HG03108 (cell line): ENCODE measurements at regions not wholly inside any gene's neighbourhood (a gene's known extent, or its start where the extent isn't known, plus 50 kb on each side); places are given as distances from the start of the nearest gene placed in this dataset.
"Not testable (repeated sequence)": the region's sequence is repeated elsewhere in the genome, so short reads cannot be mapped to it uniquely, and the experiment has no call there.

Source experiments
- ATAC-seq: cut with Tn5 transposase; IDR thresholded peaks from one replicate; pipeline ENCODE4 v1.9.1; 2021; ENCODE audit warnings: moderate library complexity; ENCODE audit not compliant: unreplicated experiment

DNA sequence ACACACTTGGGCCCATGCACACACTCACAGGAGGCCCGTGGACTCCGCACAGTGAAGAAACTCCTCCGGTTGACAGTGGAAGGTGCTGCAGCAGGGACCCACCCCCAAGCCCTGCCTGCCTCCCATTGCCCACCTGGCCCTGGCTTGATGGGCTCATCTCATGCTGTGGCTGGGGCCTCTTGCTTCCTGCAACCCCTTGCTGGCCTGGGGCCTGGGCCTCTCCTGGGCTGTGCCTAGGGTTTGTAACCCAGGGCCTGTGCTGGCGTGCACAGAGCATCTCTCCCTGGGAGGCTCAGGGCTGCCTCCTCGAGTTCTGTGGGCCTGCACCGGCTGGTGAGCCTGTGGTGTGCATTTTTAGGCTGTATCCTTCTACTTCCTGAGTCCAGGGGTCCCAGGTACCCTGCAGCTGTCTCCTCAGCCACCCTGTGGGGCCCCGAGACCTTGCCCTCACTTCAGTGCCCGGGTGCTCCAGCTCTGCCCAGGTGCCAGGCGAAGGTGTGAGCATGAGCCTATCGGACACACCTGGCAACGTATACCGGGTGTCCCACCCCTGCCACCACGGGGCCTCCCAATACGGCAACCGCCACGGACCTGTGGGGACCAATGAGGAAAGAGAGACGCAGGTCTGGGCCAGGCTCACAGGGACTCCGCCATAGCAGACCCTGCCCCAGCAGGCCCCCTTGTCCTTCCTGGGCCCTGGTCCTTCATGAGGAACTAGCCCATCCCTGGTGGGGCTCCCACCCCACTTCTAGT is 158.3 kb upstream of the POTEB2 start:
- not testable (repeated sequence) for ATAC-seq

- not testable (repeated sequence) for ATAC-seq
These were observed 152.1 kb upstream of the POTEB2 start for GRCh38 chr15:21018176-21018575.

DNA sequence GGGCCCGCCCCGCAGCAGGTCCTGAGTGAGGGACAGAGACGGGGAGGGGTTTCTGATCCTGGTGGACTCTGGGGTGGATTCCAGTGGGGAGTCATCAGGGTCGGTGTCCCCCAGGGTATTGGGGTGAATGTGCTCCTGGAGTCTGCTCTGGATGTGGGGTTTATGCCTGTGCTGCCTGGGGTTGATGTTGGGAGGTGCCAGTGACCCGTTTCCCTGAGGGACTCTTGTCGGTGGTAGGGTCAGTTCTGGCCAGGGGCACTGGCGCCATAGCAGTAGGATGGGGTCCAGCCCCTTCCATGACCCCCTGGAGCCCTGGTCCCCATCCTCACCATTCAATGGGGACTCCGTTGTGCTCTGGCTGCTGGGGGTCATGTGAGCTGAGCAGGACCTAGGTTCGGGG is 151.2 kb upstream of the POTEB2 start:
- not testable (repeated sequence) for ATAC-seq

DNA sequence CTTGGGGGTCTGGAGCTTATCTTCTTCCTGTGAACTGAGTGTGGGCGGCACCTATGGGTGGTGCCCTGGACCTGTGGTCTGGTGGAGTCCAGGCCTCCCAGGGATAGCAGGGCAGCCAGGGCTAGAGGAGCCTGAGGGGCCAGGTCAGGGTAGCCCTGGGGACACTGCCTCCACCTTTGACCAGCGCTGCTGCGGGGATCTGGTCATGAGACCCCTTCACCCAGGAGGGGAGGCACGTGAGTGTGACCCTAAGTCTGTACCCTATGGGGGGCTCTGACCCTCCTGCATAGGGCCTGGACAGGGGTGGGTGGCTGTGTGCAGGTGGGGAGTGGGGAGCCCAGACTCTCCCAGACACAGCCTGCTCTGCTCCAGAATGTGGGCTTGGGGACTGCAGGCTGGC is 150.5 kb upstream of the POTEB2 start:
- ATAC-seq: not testable (repeated sequence)

DNA sequence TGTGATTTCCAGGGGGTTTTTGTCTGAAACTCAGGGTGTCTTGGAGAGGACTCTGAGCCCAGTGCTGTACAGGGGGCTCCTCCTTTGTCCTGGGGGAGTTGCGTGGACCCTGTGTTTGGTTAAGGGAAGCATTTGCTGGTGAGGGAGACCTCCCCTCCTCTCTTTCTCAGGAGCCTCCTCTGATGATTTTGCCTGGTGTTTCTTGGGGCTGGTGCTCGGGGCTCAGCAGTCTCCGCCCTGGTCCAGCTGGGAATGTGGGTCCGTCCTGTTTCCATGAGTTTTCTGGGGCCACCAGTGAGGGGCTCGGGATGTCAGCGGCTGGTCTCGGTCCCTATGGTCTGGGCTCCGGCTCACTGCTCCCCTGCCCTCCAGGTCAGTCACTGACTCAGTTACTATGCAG is 149.1 kb upstream of the POTEB2 start:
- ATAC-seq: not testable (repeated sequence)

DNA sequence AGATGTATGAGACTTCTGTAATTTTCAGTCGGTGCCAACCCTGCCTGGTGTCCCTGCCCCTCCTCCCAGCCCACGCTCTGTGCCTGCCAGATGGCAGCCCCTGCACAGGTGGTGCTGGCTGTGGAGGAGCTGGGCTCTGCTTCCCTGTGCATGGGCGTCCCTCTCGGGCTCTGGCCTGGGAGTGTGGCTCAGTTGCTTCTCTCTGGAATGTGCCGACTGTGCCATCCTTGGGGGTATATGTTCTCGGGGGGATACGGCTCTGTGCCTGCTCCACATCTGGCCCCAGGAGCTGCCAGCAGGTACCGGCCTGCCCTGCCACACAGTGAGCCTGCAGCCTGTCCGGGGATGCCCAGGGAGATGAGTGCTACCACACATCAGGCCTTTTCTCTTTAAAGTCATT is 147.2 kb upstream of the POTEB2 start:
- not testable (repeated sequence) for ATAC-seq

DNA sequence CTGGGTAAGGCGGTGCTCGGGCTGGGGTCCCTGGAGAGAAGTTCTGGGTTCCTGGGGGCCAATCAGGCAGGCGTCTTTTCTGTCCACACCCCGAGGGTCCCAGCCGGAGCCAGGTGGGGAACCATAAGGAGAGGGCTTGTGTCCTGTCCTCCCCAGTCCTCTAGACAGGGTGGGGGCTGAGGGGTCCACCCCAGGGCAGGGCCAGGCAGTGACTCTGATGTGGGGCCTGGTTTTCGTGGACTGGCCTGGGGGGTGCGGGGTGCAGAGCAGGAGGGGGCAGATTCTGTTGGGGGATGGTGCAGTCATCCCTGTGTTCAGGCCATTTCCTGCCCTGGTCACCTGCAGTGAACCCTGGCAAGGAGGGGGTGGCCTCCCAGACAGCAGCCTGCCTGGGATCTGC is 143.5 kb upstream of the POTEB2 start:
- not testable (repeated sequence) for ATAC-seq

DNA sequence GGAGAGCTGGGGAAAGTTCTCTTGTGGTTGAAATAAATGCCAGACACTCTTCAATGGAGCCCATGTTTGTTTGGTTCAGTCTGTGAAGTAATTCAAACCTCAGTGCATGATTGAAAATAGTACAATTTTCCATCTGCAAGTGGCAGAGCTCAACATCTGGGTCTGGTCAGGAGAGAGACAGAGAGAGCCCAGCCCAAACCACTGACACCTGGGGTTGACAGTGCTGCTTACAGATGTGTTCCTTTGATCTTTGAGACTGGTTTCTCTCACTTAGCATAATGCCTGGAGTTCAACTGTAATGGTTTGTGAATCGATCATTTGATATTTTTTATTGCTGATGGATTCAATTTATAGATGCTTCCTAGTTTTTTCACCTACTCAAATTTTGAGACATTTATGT is 137.3 kb upstream of the POTEB2 start:
- ATAC-seq: not testable (repeated sequence)

GRCh38 chr15:21001950-21002349 is 135.8 kb upstream of the POTEB2 start:
- ATAC-seq: not testable (repeated sequence)

- not testable (repeated sequence) for ATAC-seq
These were observed 125.6 kb upstream of the POTEB2 start for GRCh38 chr15:20991691-20992090.

GRCh38 chr15:20991253-20991652 is 125.1 kb upstream of the POTEB2 start:
- ATAC-seq: not testable (repeated sequence)

DNA sequence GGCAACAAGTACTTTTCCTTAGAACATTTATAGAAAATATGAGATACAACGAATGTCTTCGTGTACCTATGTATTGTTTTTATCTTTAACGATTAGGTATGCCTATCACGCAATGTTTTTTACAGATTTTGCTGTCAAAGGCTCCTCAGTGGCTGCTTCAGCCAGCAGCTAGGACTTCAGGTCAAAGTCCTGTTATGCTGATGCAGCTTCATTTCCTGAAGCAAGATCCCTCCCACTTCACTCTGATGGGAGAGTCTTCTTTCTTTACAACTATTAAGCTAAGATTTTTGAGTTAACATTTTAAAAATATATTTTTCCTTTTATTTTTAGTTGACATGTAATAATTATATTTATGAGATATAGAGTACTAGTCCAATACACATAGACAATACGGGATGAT is 120.7 kb upstream of the POTEB2 start:
- not testable (repeated sequence) for ATAC-seq

GRCh38 chr15:20978057-20978456 is 111.9 kb upstream of the POTEB2 start:
- ATAC-seq: peak; percentile 64

GRCh38 chr15:20972762-20973161 is 106.6 kb upstream of the POTEB2 start:
- ATAC-seq: not testable (repeated sequence)

- ATAC-seq: not testable (repeated sequence)
These were observed 93.2 kb upstream of the POTEB2 start for GRCh38 chr15:20959299-20959698.

GRCh38 chr15:20929322-20929721 is 63.2 kb upstream of the POTEB2 start:
- not testable (repeated sequence) for ATAC-seq
